ENCODE measurements at regions not wholly inside any gene's neighbourhood (a gene's known extent, or its start where the extent isn't known, plus 50 kb on each side); places are given as distances from the start of the nearest gene placed in this dataset.
"Not testable (repeated sequence)": the region's sequence is repeated elsewhere in the genome, so short reads cannot be mapped to it uniquely, and the experiment has no call there.

GRCh38 chr7:73188287-73188686 is 102.4 kb upstream of the SPDYE9 start:
- H3K23ac ChIP-seq (ENCODE audit: insufficient read length, low read depth, low read length); DNase-seq; H4K91ac ChIP-seq (ENCODE audit: insufficient read length, low read depth, low read length); H3K23me2 ChIP-seq (ENCODE audit: insufficient read length, low read depth, low read length, poor library complexity, severe bottlenecking); H2BK120ac ChIP-seq (ENCODE audit: low read depth, low read length, poor library complexity, severe bottlenecking); H3K79me1 ChIP-seq (ENCODE audit: insufficient read depth, low read depth, low read length, poor library complexity, severe bottlenecking); H2AK5ac ChIP-seq (ENCODE audit: insufficient read length, low read length); H3K4me1 ChIP-seq (ENCODE audit: insufficient read depth, low read length); H3K9me3 ChIP-seq (ENCODE audit: control insufficient read depth, low read depth, low read length); H3K4me2 ChIP-seq (ENCODE audit: insufficient read depth, insufficient read length, low read length); H3T11ph ChIP-seq (ENCODE audit: low read length); H4K8ac ChIP-seq (replicated peaks; ENCODE audit: insufficient read length, low read depth, low read length); H2BK12ac ChIP-seq (ENCODE audit: insufficient read length, low read depth, low read length); H3K4me3 Mint-ChIP-seq; H3K4ac ChIP-seq (ENCODE audit: low read depth, low read length); H4K20me1 ChIP-seq (ENCODE audit: control insufficient read depth, insufficient read depth, insufficient read length); H4K5ac ChIP-seq (ENCODE audit: insufficient read length, low read depth, low read length); H3K27ac ChIP-seq (ENCODE audit: insufficient read length, low read depth, low read length); H3K79me2 ChIP-seq (ENCODE audit: insufficient read depth, low read length); H3K27me3 Mint-ChIP-seq (ENCODE audit: low read depth); H2AFZ ChIP-seq (ENCODE audit: low read length); H2BK15ac ChIP-seq (ENCODE audit: low read depth, low read length); H3K27ac Mint-ChIP-seq; H3K9ac ChIP-seq (ENCODE audit: extremely low read depth, insufficient read length, low read length); H3K18ac ChIP-seq (ENCODE audit: insufficient read length, low read depth, low read length); H2BK20ac ChIP-seq (ENCODE audit: low read depth, low read length, poor library complexity, severe bottlenecking); H3K56ac ChIP-seq (ENCODE audit: insufficient read length, low read depth, low read length); H3K4me1 Mint-ChIP-seq; H2BK5ac ChIP-seq (ENCODE audit: insufficient read length, low read length); H3K36me3 Mint-ChIP-seq (ENCODE audit: insufficient read depth in 1 of 3, low read depth in 3 of 3); H3K9me3 Mint-ChIP-seq; H3K14ac ChIP-seq (ENCODE audit: insufficient read depth, low read length); H3K27me3 ChIP-seq (ENCODE audit: insufficient read depth, low read length): not testable (repeated sequence)
- no CpG with 5 or more reads among the region's 9 CpGs for WGBS (ENCODE audit: extremely low coverage, insufficient read length, low lambda C conversion rate)

DNA sequence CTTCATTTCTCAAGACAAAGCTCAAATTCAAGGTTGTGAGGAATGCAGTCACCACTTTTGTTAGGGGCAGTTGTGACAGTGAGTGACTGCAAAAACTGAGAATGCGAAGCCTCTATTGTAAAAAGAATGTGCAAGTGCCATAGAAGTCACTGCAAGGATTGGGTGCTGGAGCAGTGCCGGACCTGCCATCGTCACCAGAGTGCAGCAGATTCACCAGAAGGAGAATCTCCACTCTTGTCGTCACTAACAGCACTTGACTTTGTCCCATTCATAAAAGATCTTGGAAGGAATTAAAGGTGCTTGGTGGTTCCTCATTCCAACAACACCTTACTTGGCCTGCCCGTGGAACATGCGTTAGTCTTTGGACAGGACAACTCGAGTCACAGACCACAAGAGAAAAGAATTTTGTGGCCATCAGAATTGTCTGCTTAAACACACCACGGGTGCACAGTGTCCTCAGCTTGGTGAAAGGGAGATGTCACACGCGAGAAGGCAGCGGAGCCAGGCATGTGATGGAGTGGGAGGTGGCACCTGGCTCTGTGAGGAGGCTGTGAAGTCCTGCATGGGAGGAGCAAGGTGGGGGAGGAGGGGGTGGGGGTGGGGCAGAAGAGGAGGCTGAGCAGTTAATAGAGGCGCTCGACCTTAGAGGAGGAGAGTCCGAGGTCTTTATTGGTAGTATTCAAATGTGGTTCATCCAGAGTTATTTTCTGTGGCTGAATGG is 100.9 kb upstream of the SPDYE9 start:
- not testable (repeated sequence) for H3K27ac ChIP-seq (ENCODE audit: insufficient read length, low read depth, low read length); H3K14ac ChIP-seq (ENCODE audit: insufficient read depth, low read length); H3K9me3 ChIP-seq (ENCODE audit: control insufficient read depth, low read depth, low read length); H3K23ac ChIP-seq (ENCODE audit: insufficient read length, low read depth, low read length); H3K27me3 Mint-ChIP-seq (ENCODE audit: low read depth); H3K56ac ChIP-seq (ENCODE audit: insufficient read length, low read depth, low read length); H4K91ac ChIP-seq (ENCODE audit: insufficient read length, low read depth, low read length); H3K4me1 ChIP-seq (ENCODE audit: insufficient read depth, low read length); H2BK20ac ChIP-seq (ENCODE audit: low read depth, low read length, poor library complexity, severe bottlenecking); H3K4me2 ChIP-seq (ENCODE audit: insufficient read depth, insufficient read length, low read length); H2BK15ac ChIP-seq (ENCODE audit: low read depth, low read length); H3K27me3 ChIP-seq (ENCODE audit: insufficient read depth, low read length); H3K18ac ChIP-seq (ENCODE audit: insufficient read length, low read depth, low read length); H3T11ph ChIP-seq (ENCODE audit: low read length); DNase-seq; H3K79me1 ChIP-seq (ENCODE audit: insufficient read depth, low read depth, low read length, poor library complexity, severe bottlenecking); H2BK12ac ChIP-seq (ENCODE audit: insufficient read length, low read depth, low read length); H2AFZ ChIP-seq (ENCODE audit: low read length); H3K9me3 Mint-ChIP-seq; H3K4me1 Mint-ChIP-seq; H4K5ac ChIP-seq (ENCODE audit: insufficient read length, low read depth, low read length); H3K23me2 ChIP-seq (ENCODE audit: insufficient read length, low read depth, low read length, poor library complexity, severe bottlenecking); H3K4me3 Mint-ChIP-seq; H2BK5ac ChIP-seq (ENCODE audit: insufficient read length, low read length); H2BK120ac ChIP-seq (ENCODE audit: low read depth, low read length, poor library complexity, severe bottlenecking); H3K27ac Mint-ChIP-seq; H3K79me2 ChIP-seq (ENCODE audit: insufficient read depth, low read length); H3K36me3 Mint-ChIP-seq (ENCODE audit: insufficient read depth in 1 of 3, low read depth in 3 of 3); H3K9ac ChIP-seq (ENCODE audit: extremely low read depth, insufficient read length, low read length); H2AK5ac ChIP-seq (ENCODE audit: insufficient read length, low read length); H4K20me1 ChIP-seq (ENCODE audit: control insufficient read depth, insufficient read depth, insufficient read length); H3K4ac ChIP-seq (ENCODE audit: low read depth, low read length); H4K8ac ChIP-seq (replicated peaks; ENCODE audit: insufficient read length, low read depth, low read length)
- no CpG with 5 or more reads among the region's 14 CpGs for WGBS (ENCODE audit: extremely low coverage, insufficient read length, low lambda C conversion rate)
